ENCODE measurements at regions not wholly inside any gene's neighbourhood (a gene's known extent, or its start where the extent isn't known, plus 50 kb on each side); places are given as distances from the start of the nearest gene placed in this dataset.
A peak's percentile ranks its signal among the peaks of the same experiment; 100 is the strongest.

DNA sequence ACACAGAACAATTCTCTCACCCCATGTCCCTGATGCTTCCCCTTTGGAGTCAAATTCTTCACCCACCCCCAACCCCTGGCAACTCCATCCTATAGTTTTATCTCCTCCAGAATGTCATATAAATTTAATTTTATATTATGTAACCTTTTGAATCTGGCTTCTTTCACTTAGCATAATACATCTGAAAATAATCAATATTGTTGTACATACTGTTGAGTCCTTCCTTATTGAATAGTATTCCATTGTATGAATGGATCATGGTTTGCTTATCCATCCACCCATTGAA lies 98.9 kb upstream of the TSC22D2 start:
- Histone ChIP-seq H3K4me3 (ENCODE audit: low read depth, low read length) (no peak overlapping the region), H3K36me3 (ENCODE audit: control insufficient read depth, insufficient read depth, low read length) (no peaks in the 10 kb centered on the region), H3K4me1 (peaks cover 13% of the 10 kb centered on the region), H3K9me3 (no peaks in the 10 kb centered on the region), H3K27me3 (replicated peaks; ENCODE audit: control insufficient read depth, insufficient read depth, low read length) (no peaks in the 10 kb centered on the region)
- CTCF ChIA-PET: interaction anchor here (0.6 kb wide), 2 partner anchors 18 to 69 kb away, joined by 3 read pairs; no protein-coding TSS in a partner anchor
- Mint-ChIP-seq H3K27me3 (ENCODE audit: insufficient read depth, unreplicated experiment) (no peaks in the 10 kb centered on the region), H3K4me1 (ENCODE audit: low read depth, unreplicated experiment) (peaks cover 12% of the 10 kb centered on the region), H3K4me3 (ENCODE audit: unreplicated experiment) (no peak overlapping the region), H3K9me3 (ENCODE audit: unreplicated experiment) (no peaks in the 10 kb centered on the region), H3K36me3 (ENCODE audit: insufficient read depth, unreplicated experiment) (no peaks in the 10 kb centered on the region), H3K27ac (ENCODE audit: unreplicated experiment) (no peak overlapping the region)
- BruUV-seq (replicated peaks): no TSS peak
- TF ChIP-seq, protein P1, sequence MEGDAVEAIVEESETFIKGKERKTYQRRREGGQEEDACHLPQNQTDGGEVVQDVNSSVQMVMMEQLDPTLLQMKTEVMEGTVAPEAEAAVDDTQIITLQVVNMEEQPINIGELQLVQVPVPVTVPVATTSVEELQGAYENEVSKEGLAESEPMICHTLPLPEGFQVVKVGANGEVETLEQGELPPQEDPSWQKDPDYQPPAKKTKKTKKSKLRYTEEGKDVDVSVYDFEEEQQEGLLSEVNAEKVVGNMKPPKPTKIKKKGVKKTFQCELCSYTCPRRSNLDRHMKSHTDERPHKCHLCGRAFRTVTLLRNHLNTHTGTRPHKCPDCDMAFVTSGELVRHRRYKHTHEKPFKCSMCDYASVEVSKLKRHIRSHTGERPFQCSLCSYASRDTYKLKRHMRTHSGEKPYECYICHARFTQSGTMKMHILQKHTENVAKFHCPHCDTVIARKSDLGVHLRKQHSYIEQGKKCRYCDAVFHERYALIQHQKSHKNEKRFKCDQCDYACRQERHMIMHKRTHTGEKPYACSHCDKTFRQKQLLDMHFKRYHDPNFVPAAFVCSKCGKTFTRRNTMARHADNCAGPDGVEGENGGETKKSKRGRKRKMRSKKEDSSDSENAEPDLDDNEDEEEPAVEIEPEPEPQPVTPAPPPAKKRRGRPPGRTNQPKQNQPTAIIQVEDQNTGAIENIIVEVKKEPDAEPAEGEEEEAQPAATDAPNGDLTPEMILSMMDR (IDR thresholded peaks at IDR 0.05; ENCODE audit: insufficient read depth in 1 of 2, low read depth in 1 of 2, low read length in 1 of 2, severe bottlenecking in 1 of 2, unreplicated experiment in 1 of 2): no peak
- POLR2A ChIA-PET: no interaction called here
- DNase-seq: no peak
- intact Hi-C loops (cut with micrococcal nuclease; ENCODE audit: unreplicated experiment): no loop called here

DNA sequence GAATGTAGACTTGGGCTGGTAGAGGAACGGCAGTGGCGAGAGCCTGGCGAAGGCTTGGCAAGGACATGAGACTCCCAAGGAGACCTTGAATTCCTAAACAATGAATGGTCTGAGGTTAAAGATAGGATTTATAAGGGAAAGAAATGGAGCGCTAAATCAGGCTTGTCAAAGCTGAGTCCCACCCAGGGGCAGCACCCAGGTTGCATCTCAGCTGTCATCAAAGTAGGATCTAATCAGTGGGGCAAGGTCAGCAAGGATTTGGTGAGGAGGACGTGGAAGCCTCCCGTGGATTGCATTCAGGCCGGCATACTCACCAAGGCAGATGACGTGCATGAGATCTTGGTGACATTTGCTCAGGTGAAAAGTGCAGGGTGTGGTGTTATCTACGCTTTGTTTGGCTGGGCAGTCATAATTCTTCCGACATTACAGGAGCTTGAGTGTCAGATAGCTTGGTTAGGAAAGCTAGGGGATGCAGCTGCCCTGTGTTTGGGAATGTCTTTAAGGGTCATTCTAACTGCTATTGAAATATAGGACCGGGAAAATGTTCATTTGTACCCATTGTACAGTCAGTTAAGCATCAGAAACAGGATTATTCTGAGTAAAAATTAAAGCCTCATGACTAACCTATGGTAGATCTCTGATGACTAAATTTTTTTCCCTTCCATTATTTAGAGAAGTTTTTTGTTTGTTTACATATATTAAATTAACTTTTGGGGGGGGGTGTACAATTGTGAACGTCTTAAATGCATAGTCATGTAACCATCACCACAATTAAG lies 99.4 kb upstream of the TSC22D2 start:
- intact Hi-C loops (cut with micrococcal nuclease; ENCODE audit: unreplicated experiment): no loop called here
- H3K4me1 ChIP-seq: peaks cover 12% of the 10 kb centered on the region; the same call in 1 of the 2 replicates
- peak overlapping the region; percentile 59 for H3K27ac Mint-ChIP-seq (ENCODE audit: unreplicated experiment)
- BruUV-seq (replicated peaks): no TSS peak
- no peaks in the 10 kb centered on the region for H3K36me3 ChIP-seq (ENCODE audit: control insufficient read depth, insufficient read depth, low read length)
- no peak overlapping the region for H3K4me3 ChIP-seq (ENCODE audit: low read depth, low read length)
- peak in 1 of 2 experiments; percentile 64 for DNase-seq
- no peaks in the 10 kb centered on the region for H3K9me3 Mint-ChIP-seq (ENCODE audit: unreplicated experiment)
- no peaks in the 10 kb centered on the region for H3K9me3 ChIP-seq
- TF ChIP-seq, protein P1 (IDR thresholded peaks at IDR 0.05; ENCODE audit: insufficient read depth in 1 of 2, low read depth in 1 of 2, low read length in 1 of 2, severe bottlenecking in 1 of 2, unreplicated experiment in 1 of 2): no peak
- H3K4me1 Mint-ChIP-seq (ENCODE audit: low read depth, unreplicated experiment): peaks cover 10% of the 10 kb centered on the region
- H3K4me3 Mint-ChIP-seq (ENCODE audit: unreplicated experiment): peak overlapping the region; percentile 17
- CTCF ChIA-PET: interaction anchor here (0.6 kb wide), 2 partner anchors 18 to 69 kb away, joined by 3 read pairs; no protein-coding TSS in a partner anchor
- no peaks in the 10 kb centered on the region for H3K27me3 Mint-ChIP-seq (ENCODE audit: insufficient read depth, unreplicated experiment)
- POLR2A ChIA-PET: no interaction called here
- H3K36me3 Mint-ChIP-seq (ENCODE audit: insufficient read depth, unreplicated experiment): no peaks in the 10 kb centered on the region
- H3K27me3 ChIP-seq (replicated peaks; ENCODE audit: control insufficient read depth, insufficient read depth, low read length): no peaks in the 10 kb centered on the region

DNA sequence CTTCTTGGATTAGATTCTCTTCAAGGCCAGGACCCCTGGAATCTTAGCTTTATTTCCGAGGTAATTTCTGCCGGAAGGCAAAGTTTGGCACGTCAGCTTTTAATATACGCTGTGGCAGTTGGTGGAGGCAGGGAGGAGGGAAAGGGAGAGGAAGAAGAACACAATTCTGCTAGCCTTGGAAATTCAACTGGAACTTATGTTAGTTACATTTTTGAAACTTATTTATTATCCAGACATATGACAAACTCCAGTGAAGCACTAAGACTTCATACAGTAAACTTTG lies 100.1 kb upstream of the TSC22D2 start:
- H3K36me3 Mint-ChIP-seq (ENCODE audit: insufficient read depth, unreplicated experiment): no peaks in the 10 kb centered on the region
- intact Hi-C loops (cut with micrococcal nuclease; ENCODE audit: unreplicated experiment): no loop called here
- H3K27ac Mint-ChIP-seq (ENCODE audit: unreplicated experiment): peak overlapping the region; percentile 59
- TF ChIP-seq, protein P1 (IDR thresholded peaks at IDR 0.05; ENCODE audit: insufficient read depth in 1 of 2, low read depth in 1 of 2, low read length in 1 of 2, severe bottlenecking in 1 of 2, unreplicated experiment in 1 of 2): no peak
- H3K27me3 ChIP-seq (replicated peaks; ENCODE audit: control insufficient read depth, insufficient read depth, low read length): no peaks in the 10 kb centered on the region
- H3K4me1 ChIP-seq: peaks cover 12% of the 10 kb centered on the region; the same call in 1 of the 2 replicates
- no peak overlapping the region for H3K4me3 Mint-ChIP-seq (ENCODE audit: unreplicated experiment)
- H3K4me1 Mint-ChIP-seq (ENCODE audit: low read depth, unreplicated experiment): peaks cover 10% of the 10 kb centered on the region
- H3K9me3 ChIP-seq: no peaks in the 10 kb centered on the region
- no peaks in the 10 kb centered on the region for H3K9me3 Mint-ChIP-seq (ENCODE audit: unreplicated experiment)
- no peaks in the 10 kb centered on the region for H3K36me3 ChIP-seq (ENCODE audit: control insufficient read depth, insufficient read depth, low read length)
- DNase-seq: no peak
- H3K4me3 ChIP-seq (ENCODE audit: low read depth, low read length): no peak overlapping the region
- CTCF ChIA-PET: no interaction called here
- BruUV-seq (replicated peaks): no TSS peak
- POLR2A ChIA-PET: no interaction called here
- no peaks in the 10 kb centered on the region for H3K27me3 Mint-ChIP-seq (ENCODE audit: insufficient read depth, unreplicated experiment)
